G401.6 (cell line): ENCODE measurements at regions not wholly inside any gene's neighbourhood (a gene's known extent, or its start where the extent isn't known, plus 50 kb on each side); places are given as distances from the start of the nearest gene placed in this dataset.
A peak's percentile ranks its signal among the peaks of the same experiment; 100 is the strongest.
"Not testable (repeated sequence)": the region's sequence is repeated elsewhere in the genome, so short reads cannot be mapped to it uniquely, and the experiment has no call there.

ENCODE experiments used
- FAIRE-seq: peaks from 2 replicates; lab custom pipeline; 2012; peaks lifted over from hg19 to GRCh38; lab: Jason Lieb, UNC

GRCh38 chr1:188620236-188620635, 1791.5 kb downstream of the PLA2G4A start:
- FAIRE-seq: no peak

- FAIRE-seq: no peak
Measured at GRCh38 chr1:188641566-188642211, 1812.9 kb downstream of the PLA2G4A start.

- FAIRE-seq: no peak
Measured at GRCh38 chr1:188642704-188643103, 1814.0 kb downstream of the PLA2G4A start.

DNA sequence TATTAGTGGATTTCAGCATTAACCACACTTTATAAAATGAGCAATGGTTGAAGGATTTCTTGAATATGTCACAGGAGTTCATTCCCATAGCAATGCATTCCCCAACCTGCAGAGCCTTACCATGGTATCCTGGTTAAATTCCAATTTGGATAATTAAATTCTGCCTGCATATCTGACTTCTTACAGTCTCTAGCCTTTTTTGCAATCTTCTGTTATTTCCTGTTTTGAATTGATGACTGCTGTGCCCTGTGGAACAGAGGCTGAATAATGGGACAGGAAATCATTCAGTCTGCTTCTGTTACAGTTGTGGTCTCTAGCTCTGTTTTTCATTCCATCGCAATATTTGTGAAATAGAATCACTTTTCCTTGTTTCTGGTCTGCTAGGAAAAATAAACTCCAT, 1823.9 kb downstream of the PLA2G4A start:
- no peak for FAIRE-seq

DNA sequence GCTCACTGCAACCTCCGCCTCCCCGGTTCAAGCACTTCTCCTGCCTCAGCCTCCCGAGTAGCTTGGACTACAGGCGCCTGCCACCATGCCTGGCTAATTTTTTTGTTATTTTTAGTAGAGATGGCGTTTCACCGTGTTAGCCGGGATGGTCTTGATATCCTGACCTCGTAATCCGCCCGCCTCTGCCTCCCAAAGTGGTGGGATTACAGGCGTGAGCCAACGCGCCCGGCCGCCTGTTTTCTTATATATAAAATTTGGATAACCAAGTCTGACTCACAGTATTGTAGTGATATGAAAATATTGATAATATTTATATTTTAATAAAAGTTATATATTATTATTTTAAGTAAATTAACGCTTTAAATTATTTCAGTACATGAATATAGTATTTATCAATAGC, 1821.7 kb downstream of the BRINP3 start:
- not testable (repeated sequence) for FAIRE-seq

GRCh38 chr1:188660572-188660971, 1817.1 kb downstream of the BRINP3 start:
- no peak for FAIRE-seq

- FAIRE-seq: no peak
Measured at GRCh38 chr1:188665477-188665876, 1812.2 kb downstream of the BRINP3 start.

- no peak for FAIRE-seq
Measured at GRCh38 chr1:188668083-188668482, 1809.6 kb downstream of the BRINP3 start.

DNA sequence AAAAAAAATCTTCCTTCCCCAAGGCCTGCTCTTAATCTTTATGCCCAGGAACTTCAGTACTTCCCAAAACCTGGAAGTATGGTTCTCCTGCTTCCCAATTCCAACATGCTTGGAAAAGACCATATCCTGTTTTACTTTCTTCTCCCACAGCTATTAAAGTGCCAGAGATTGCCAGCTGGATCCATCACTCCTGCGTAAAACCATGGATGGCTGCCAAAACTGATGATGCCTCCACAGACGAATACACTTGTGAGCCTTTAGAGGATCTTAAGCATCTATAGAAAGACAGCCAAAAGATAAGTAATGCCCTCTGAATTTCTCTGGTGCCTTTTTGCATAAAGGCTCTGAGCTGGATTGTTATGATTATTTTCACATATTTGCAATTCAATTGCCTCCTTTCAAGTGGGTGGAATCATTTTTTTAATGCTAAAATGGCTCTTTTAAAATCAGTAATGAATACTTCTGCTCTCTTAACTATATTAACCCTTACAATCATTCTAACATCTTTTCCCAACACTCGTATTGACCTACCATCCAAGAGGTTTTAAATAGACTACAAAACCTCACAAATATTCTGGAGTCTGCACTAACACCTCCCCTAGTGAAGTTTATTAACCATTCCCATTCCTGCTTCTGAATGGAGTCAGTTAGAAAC, 1807.8 kb downstream of the BRINP3 start:
- FAIRE-seq: no peak

- FAIRE-seq: no peak
Measured at GRCh38 chr1:188670837-188671236, 1806.8 kb downstream of the BRINP3 start.

DNA sequence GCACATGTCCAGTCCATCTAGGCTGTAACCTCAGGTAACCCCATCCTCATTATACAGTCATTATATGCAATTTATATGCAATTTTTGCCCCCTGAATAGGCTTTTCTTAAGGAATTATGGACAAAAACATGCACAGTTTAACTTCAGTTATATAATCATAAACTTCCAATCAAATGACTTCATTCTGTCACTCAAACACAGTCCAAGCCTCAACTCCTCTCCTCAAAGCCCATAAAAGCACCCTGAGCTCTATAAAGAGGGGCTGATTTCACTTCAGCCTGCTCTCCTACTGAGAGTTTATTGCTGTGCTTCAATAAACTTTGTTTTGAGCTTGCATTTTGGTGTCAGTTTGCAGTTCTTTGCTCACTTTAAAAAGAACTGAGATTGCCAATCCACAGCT, 1805.5 kb downstream of the BRINP3 start:
- no peak for FAIRE-seq

DNA sequence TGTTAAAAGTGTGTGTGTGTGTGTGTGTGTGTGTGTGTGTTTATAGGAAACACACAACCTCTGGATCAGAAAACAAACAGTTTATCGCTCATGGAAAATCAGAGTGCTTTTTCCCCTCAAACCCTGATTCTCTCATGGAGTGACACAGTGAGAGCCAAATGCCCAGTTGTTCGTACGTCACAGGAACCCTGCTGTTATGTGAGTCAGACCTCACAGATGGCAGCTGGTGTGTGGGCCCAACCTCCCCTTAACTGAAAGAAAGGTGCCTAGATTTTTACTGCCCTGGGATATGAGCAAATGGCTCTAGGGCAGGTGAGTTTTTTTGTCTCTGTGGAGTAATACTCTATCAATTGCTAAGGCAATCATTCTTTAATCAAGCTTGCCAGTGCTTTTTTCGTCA, 1788.1 kb downstream of the BRINP3 start:
- FAIRE-seq: no peak

GRCh38 chr1:188700116-188700515, 1777.5 kb downstream of the BRINP3 start:
- no peak for FAIRE-seq

DNA sequence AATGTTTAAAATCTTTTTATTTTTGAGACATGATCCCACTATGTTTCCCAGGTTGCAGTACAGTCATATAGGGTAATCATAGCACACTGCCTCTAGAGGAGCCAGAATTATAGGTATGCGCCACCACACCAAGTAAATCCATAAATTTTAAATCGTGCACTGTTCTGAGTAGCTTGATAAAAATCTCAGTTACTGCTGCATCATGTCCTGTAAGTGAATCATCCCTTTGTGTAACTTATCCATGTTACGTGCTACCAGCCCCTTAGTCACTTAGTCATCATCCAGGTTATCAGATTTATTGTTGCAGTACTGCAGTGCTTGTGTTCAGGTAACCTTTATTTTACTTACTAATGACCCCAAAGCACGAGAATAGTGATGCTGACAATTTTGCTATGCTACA, 1770.9 kb downstream of the BRINP3 start:
- no peak for FAIRE-seq

- FAIRE-seq: no peak
Measured at GRCh38 chr1:188708795-188709535, 1768.7 kb downstream of the BRINP3 start.

GRCh38 chr1:188715566-188715965, 1762.1 kb downstream of the BRINP3 start:
- peak; percentile 23 for FAIRE-seq

DNA sequence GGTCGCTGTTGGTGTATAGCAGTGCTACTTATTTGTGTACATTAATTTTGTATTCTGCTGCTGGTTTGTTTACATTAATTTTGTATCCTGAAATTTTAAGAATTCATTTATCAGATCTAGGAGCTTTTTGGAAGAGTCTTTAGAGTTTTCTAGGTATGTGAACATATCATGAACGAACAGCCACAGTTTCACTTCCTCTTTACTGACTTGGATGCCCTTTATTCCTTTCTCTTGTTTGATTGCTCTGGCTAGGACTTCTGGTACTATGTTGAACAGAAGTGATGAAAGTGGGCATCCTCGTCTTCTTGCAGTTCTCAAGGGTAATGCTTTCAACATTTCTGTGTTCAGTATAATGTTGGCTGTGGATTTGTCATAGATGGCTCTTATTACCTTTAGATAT, 1757.9 kb downstream of the BRINP3 start:
- no peak for FAIRE-seq

DNA sequence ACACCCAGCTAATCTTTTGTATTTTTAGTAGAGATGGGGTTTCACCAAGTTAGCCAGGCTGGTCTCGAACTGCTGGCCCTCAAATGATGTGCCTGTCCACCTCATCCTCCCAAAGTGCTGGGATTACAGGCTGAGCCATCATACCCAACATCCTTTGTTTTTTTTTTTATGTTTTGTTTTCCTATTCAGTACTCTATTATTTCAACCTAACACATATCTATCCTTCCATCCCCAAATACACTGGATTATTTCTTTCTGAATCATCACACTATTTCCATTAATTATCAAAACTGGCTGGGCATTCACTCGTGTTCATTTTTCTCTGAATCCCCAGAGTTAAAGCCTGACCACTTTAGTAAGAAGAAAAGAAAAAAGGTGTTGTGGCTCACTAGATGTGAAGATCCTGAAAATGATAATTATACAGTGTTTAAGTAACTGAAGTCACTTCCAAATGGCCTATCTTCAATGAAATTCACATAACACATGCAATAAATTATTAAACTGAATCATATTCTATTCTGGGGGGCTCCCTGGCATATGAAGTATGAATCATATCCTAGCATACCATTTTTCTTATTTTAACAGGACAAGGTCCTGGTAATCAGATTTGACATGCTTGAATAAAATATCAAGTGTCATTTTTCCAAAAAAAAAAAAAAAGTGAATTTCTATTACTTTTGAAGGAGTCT, 1754.2 kb downstream of the BRINP3 start:
- FAIRE-seq: no peak

DNA sequence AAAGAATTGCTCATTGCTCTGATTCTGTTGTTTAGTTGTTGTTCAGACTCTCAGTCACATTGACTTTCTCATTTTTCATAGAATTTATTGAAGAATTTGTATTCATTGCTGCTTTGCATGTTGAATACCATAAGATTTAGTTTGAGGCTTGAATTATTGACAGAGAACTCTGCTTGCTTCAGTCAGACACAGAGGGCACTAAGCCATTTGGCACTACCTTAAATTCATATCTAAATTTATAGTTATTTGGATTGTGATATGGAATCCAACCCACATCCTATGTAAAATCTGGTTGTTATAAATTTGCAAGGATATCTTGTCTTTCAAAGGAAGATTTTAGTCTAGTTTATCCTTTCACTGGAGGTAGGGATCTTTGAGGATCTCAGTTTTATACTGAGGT, 1748.6 kb downstream of the BRINP3 start:
- FAIRE-seq: no peak

DNA sequence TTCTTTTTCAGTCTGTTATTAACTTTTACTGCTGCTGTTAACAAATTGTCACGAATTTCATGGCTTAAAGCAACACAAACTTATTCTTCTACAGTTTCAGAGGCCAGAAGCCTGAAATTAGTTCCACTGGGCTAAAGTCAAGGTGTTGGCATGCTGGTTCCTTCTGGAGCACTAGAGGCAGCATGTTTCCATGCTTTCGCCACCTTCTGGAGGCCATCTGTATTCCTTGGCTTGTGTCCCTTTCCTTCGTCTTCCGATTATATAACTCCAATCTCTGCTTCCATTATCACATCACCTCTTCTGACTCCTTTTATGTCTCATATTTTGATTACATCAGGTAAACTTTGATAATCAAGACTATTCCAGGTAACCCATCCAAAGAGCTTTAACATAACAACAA, 1742.1 kb downstream of the BRINP3 start:
- no peak for FAIRE-seq

DNA sequence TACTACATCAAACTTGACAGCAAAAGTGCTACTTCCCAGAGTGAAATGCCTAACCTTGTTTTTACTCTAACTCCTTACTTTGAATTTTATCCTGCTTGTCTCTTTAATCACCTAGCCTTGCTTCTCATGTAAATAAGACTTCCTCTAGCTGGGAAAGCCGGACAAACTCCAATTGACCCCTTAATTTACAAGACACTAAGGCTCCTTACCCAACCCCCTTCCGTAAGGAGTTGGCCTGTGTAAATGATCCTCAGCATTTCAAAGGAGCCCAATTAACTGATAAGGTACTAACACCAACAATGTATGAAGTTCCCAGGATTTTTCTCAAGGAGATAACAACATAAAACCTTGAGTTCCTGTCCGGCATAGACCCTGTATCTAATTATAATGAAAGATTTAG, 1728.4 kb downstream of the BRINP3 start:
- FAIRE-seq: not testable (repeated sequence)

GRCh38 chr1:188752027-188752426, 1725.6 kb downstream of the BRINP3 start:
- not testable (repeated sequence) for FAIRE-seq

GRCh38 chr1:188757747-188758146, 1719.9 kb downstream of the BRINP3 start:
- not testable (repeated sequence) for FAIRE-seq
